GM23338 (cell line): ENCODE measurements at regions not wholly inside any gene's neighbourhood (a gene's known extent, or its start where the extent isn't known, plus 50 kb on each side); places are given as distances from the start of the nearest gene placed in this dataset.

Experiments used
- ATAC-seq: fragments of 200-7000 bp; cut with Tn5 transposase; 3 replicates; pipeline ENCODE4 v1.9.1; 2020
- DNase-seq: peaks from one replicate; pipeline ENCODE4 v3.0.0-alpha.2; 2015; ENCODE audit warnings: low spot score
- H2AFZ ChIP-seq: fragments of 200-600 bp; sonication (generic); 2 replicates; pipeline ENCODE4 v1.8.0; 2016; ENCODE audit warnings: antibody characterized with exemption, mild to moderate bottlenecking, moderate library complexity
- H3F3A ChIP-seq: fragments of 200-600 bp; sonication (generic); replicated peaks from 2 replicates; pipeline ENCODE4 v1.8.0; 2017; ENCODE audit warnings: antibody characterized with exemption, mixed run types, low read depth
- H3K27ac ChIP-seq: fragments of 200-600 bp; sonication (generic); 2 replicates; pipeline ENCODE4 v1.6.1; 2016; ENCODE audit warnings: low read depth
- H3K27me3 ChIP-seq: fragments of 200-600 bp; sonication (generic); 2 replicates; pipeline ENCODE4 v1.8.0; 2016; ENCODE audit warnings: mild to moderate bottlenecking, mixed run types, moderate library complexity; ENCODE audit not compliant: insufficient read depth
- H3K36me3 ChIP-seq: fragments of 200-600 bp; sonication (generic); 2 replicates; pipeline ENCODE4 v1.8.0; 2016; ENCODE audit warnings: mild to moderate bottlenecking; ENCODE audit not compliant: insufficient read depth
- H3K4me1 ChIP-seq: fragments of 200-600 bp; sonication (generic); 2 replicates; pipeline ENCODE4 v1.8.0; 2016; ENCODE audit warnings: mild to moderate bottlenecking, moderate library complexity; ENCODE audit not compliant: insufficient read depth
- H3K4me2 ChIP-seq: fragments of 200-600 bp; sonication (generic); 2 replicates; pipeline ENCODE4 v1.7.1; 2017; ENCODE audit warnings: mixed run types
- H3K4me3 ChIP-seq: fragments of 200-600 bp; sonication (generic); 2 replicates; pipeline ENCODE4 v1.6.1; 2016; ENCODE audit warnings: mixed run types
- H3K79me2 ChIP-seq: fragments of 200-600 bp; sonication (generic); replicated peaks from 2 replicates; pipeline ENCODE4 v1.8.0; 2017; ENCODE audit warnings: mild to moderate bottlenecking; ENCODE audit not compliant: insufficient read depth
- H3K9me2 ChIP-seq: fragments of 200-600 bp; sonication (generic); 2 replicates; pipeline ENCODE4 v1.8.0; 2017; ENCODE audit not compliant: insufficient read depth
- H4K20me1 ChIP-seq: fragments of 200-600 bp; sonication (generic); replicated peaks from 2 replicates; pipeline ENCODE4 v1.8.0; 2017; ENCODE audit warnings: mild to moderate bottlenecking; ENCODE audit not compliant: insufficient read depth
- H3K27ac Mint-ChIP-seq: 2 replicates; pipeline ENCODE4 v1.8.0; 2020; ENCODE audit warnings: inconsistent platforms, mild to moderate bottlenecking, moderate library complexity, mixed read lengths
- H3K27me3 Mint-ChIP-seq: 3 replicates; pipeline ENCODE4 v1.8.0; 2022; ENCODE audit warnings: low read depth, mild to moderate bottlenecking, moderate library complexity, mixed read lengths, inconsistent platforms; ENCODE audit not compliant: insufficient read depth, poor library complexity
- H3K36me3 Mint-ChIP-seq: 3 replicates; pipeline ENCODE4 v1.8.0; 2021; ENCODE audit warnings: low read depth, mild to moderate bottlenecking, inconsistent platforms, moderate library complexity, mixed read lengths
- H3K4me1 Mint-ChIP-seq: 3 replicates; pipeline ENCODE4 v1.8.0; 2020; ENCODE audit warnings: mild to moderate bottlenecking, inconsistent platforms, mixed read lengths
- H3K4me3 Mint-ChIP-seq: 3 replicates; pipeline ENCODE4 v1.8.0; 2021; ENCODE audit warnings: moderate library complexity, mild to moderate bottlenecking, inconsistent platforms, mixed read lengths
- H3K9me3 Mint-ChIP-seq: 3 replicates; pipeline ENCODE4 v1.8.0; 2020; ENCODE audit warnings: moderate library complexity, mild to moderate bottlenecking, inconsistent platforms, mixed read lengths
- CREB1 ChIP-seq: fragments of 250-450 bp; sonication (Bioruptor Pico); IDR thresholded peaks from 2 replicates; pipeline ENCODE4 v1.5.0; 2020; ENCODE audit warnings: low read depth, mild to moderate bottlenecking, moderate library complexity
- EZH2 ChIP-seq: fragments of 200-600 bp; sonication (generic); IDR thresholded peaks from one replicate; pipeline ENCODE4 v1.8.0; 2017; ENCODE audit warnings: antibody characterized with exemption, mild to moderate bottlenecking, low read depth; ENCODE audit not compliant: unreplicated experiment
- JUNB ChIP-seq: IDR thresholded peaks from one replicate; pipeline ENCODE4 v1.6.1; 2016; ENCODE audit warnings: antibody characterized with exemption; ENCODE audit not compliant: unreplicated experiment
- NANOG ChIP-seq: IDR thresholded peaks from 2 replicates; pipeline ENCODE4 v1.6.1; 2016; ENCODE audit warnings: antibody characterized with exemption, borderline replicate concordance
- POLR2AphosphoS5 ChIP-seq: IDR thresholded peaks from 2 replicates; pipeline ENCODE4 v1.6.1; 2016; ENCODE audit warnings: antibody characterized with exemption, low read depth
- ZNF114 ChIP-seq: fragments of 250-450 bp; sonication (Bioruptor Pico); IDR thresholded peaks from 2 replicates; pipeline ENCODE4 v1.5.0; 2020; ENCODE audit warnings: mild to moderate bottlenecking, moderate library complexity
- ZNF331 ChIP-seq: fragments of 250-450 bp; sonication (Bioruptor Pico); IDR thresholded peaks from 2 replicates; pipeline ENCODE4 v1.5.0; 2020; ENCODE audit warnings: low read depth, mild to moderate bottlenecking, moderate library complexity
- TF ChIP-seq, protein P1 (sequence below): IDR thresholded peaks from 2 replicates; pipeline ENCODE4 v1.6.1; 2016; ENCODE audit warnings: antibody characterized with exemption
- TF ChIP-seq, protein P2 (sequence below): fragments of 250-450 bp; sonication (Bioruptor Pico); IDR thresholded peaks from 2 replicates; pipeline ENCODE4 v1.5.0; 2020; ENCODE audit warnings: mild to moderate bottlenecking, moderate library complexity
- TF ChIP-seq, protein P3 (sequence below): IDR thresholded peaks from one replicate; pipeline ENCODE4 v1.6.1; 2018; ENCODE audit warnings: antibody characterized with exemption; ENCODE audit not compliant: unreplicated experiment
- TF ChIP-seq, protein P4 (sequence below), 2 experiments: fragments of 200-600 bp in 1 of 2; sonication (generic) in 1 of 2; conservative IDR thresholded peaks; 2 replicates each; pipeline versions ENCODE4 v1.5.1 to v1.6.1; 2016 to 2017; ENCODE audit warnings: antibody characterized with exemption in 2 of 2, low read depth in 2 of 2, mild to moderate bottlenecking in 2 of 2, moderate library complexity in 1 of 2

DNA sequence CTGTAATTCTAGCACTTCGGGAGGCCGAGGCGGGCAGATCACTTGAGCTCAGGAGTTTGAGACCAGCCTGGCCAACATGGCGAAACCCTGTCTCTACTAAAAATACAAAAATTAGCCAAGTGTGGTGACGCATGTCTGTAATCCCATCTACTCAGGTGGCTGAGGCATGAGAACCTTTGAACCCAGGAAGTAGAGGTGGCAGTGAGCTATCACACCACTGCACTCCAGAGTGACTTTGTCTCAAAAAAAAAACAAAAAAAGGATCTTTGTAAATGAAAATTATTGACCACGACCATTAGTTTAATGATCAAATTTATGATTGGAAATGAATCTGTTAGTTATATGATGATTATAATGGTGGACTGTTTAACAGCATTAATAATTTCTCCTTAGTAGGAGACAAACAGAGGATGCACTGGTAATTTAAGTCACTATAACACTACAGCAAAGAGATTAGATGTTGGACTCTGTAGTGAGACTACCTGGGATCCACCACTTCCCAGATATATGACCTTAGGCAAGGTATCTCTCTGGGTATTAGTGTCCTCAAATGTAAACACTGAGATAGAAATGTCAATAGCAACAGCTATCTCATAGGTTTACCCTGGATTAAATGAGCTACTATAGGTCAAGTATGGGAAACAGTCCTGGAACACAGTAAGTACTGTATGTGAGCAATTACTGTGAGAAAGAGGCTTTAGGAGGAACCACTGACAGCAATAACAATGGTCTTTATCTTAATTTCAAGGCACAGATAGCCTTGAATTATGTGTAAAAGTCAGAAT is 214.7 kb downstream of the NOVA1 start:
- no peak overlapping the region for H3K4me2 ChIP-seq
- no peaks in the 10 kb centered on the region for H3K4me1 ChIP-seq
- H4K20me1 ChIP-seq: no peaks in the 10 kb centered on the region
- no peak for DNase-seq
- no peak overlapping the region for H3K27ac Mint-ChIP-seq
- H3K9me3 Mint-ChIP-seq: no peaks in the 10 kb centered on the region
- H3K79me2 ChIP-seq: no peaks in the 10 kb centered on the region
- no peak overlapping the region for H3K27ac ChIP-seq
- H3K36me3 Mint-ChIP-seq: no peaks in the 10 kb centered on the region
- H3K4me3 Mint-ChIP-seq: no peak overlapping the region
- H3K27me3 ChIP-seq: no peaks in the 10 kb centered on the region
- H3K9me2 ChIP-seq: 0 out of 2 replicates have a peak, but pooled peaks cover 4% of the 10 kb centered on the region
- H3F3A ChIP-seq: no peaks in the 10 kb centered on the region
- H3K27me3 Mint-ChIP-seq: peaks cover 5% of the 10 kb centered on the region
- no peak overlapping the region for H2AFZ ChIP-seq
- H3K4me1 Mint-ChIP-seq: peaks cover 12% of the 10 kb centered on the region; the same call in 2 of the 3 replicates
- no peak for ATAC-seq
- H3K36me3 ChIP-seq: no peaks in the 10 kb centered on the region; the same call in 1 of the 2 replicates
- H3K4me3 ChIP-seq: no peak overlapping the region
- TF ChIP-seq ZNF331 (CRISPR knock-in tag) (no peak), JUNB (no peak), ZNF114 (CRISPR knock-in tag) (no peak), CREB1 (CRISPR knock-in tag) (no peak), NANOG (no peak), POLR2AphosphoS5 (no peak), EZH2 (no peak)
- TF ChIP-seq, protein P1, sequence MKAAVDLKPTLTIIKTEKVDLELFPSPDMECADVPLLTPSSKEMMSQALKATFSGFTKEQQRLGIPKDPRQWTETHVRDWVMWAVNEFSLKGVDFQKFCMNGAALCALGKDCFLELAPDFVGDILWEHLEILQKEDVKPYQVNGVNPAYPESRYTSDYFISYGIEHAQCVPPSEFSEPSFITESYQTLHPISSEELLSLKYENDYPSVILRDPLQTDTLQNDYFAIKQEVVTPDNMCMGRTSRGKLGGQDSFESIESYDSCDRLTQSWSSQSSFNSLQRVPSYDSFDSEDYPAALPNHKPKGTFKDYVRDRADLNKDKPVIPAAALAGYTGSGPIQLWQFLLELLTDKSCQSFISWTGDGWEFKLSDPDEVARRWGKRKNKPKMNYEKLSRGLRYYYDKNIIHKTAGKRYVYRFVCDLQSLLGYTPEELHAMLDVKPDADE: no peak
- TF ChIP-seq, protein P2, sequence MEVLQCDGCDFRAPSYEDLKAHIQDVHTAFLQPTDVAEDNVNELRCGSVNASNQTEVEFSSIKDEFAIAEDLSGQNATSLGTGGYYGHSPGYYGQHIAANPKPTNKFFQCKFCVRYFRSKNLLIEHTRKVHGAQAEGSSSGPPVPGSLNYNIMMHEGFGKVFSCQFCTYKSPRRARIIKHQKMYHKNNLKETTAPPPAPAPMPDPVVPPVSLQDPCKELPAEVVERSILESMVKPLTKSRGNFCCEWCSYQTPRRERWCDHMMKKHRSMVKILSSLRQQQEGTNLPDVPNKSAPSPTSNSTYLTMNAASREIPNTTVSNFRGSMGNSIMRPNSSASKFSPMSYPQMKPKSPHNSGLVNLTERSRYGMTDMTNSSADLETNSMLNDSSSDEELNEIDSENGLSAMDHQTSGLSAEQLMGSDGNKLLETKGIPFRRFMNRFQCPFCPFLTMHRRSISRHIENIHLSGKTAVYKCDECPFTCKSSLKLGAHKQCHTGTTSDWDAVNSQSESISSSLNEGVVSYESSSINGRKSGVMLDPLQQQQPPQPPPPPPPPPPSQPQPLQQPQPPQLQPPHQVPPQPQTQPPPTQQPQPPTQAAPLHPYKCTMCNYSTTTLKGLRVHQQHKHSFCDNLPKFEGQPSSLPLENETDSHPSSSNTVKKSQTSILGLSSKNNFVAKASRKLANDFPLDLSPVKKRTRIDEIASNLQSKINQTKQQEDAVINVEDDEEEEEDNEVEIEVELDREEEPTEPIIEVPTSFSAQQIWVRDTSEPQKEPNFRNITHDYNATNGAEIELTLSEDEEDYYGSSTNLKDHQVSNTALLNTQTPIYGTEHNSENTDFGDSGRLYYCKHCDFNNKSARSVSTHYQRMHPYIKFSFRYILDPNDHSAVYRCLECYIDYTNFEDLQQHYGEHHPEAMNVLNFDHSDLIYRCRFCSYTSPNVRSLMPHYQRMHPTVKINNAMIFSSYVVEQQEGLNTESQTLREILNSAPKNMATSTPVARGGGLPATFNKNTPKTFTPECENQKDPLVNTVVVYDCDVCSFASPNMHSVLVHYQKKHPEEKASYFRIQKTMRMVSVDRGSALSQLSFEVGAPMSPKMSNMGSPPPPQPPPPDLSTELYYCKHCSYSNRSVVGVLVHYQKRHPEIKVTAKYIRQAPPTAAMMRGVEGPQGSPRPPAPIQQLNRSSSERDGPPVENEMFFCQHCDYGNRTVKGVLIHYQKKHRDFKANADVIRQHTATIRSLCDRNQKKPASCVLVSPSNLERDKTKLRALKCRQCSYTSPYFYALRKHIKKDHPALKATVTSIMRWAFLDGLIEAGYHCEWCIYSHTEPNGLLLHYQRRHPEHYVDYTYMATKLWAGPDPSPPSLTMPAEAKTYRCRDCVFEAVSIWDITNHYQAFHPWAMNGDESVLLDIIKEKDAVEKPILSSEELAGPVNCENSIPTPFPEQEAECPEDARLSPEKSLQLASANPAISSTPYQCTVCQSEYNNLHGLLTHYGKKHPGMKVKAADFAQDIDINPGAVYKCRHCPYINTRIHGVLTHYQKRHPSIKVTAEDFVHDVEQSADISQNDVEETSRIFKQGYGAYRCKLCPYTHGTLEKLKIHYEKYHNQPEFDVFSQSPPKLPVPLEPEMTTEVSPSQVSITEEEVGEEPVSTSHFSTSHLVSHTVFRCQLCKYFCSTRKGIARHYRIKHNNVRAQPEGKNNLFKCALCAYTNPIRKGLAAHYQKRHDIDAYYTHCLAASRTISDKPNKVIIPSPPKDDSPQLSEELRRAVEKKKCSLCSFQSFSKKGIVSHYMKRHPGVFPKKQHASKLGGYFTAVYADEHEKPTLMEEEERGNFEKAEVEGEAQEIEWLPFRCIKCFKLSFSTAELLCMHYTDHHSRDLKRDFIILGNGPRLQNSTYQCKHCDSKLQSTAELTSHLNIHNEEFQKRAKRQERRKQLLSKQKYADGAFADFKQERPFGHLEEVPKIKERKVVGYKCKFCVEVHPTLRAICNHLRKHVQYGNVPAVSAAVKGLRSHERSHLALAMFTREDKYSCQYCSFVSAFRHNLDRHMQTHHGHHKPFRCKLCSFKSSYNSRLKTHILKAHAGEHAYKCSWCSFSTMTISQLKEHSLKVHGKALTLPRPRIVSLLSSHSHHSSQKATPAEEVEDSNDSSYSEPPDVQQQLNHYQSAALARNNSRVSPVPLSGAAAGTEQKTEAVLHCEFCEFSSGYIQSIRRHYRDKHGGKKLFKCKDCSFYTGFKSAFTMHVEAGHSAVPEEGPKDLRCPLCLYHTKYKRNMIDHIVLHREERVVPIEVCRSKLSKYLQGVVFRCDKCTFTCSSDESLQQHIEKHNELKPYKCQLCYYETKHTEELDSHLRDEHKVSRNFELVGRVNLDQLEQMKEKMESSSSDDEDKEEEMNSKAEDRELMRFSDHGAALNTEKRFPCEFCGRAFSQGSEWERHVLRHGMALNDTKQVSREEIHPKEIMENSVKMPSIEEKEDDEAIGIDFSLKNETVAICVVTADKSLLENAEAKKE (CRISPR knock-in tag): no peak
- TF ChIP-seq, protein P3, sequence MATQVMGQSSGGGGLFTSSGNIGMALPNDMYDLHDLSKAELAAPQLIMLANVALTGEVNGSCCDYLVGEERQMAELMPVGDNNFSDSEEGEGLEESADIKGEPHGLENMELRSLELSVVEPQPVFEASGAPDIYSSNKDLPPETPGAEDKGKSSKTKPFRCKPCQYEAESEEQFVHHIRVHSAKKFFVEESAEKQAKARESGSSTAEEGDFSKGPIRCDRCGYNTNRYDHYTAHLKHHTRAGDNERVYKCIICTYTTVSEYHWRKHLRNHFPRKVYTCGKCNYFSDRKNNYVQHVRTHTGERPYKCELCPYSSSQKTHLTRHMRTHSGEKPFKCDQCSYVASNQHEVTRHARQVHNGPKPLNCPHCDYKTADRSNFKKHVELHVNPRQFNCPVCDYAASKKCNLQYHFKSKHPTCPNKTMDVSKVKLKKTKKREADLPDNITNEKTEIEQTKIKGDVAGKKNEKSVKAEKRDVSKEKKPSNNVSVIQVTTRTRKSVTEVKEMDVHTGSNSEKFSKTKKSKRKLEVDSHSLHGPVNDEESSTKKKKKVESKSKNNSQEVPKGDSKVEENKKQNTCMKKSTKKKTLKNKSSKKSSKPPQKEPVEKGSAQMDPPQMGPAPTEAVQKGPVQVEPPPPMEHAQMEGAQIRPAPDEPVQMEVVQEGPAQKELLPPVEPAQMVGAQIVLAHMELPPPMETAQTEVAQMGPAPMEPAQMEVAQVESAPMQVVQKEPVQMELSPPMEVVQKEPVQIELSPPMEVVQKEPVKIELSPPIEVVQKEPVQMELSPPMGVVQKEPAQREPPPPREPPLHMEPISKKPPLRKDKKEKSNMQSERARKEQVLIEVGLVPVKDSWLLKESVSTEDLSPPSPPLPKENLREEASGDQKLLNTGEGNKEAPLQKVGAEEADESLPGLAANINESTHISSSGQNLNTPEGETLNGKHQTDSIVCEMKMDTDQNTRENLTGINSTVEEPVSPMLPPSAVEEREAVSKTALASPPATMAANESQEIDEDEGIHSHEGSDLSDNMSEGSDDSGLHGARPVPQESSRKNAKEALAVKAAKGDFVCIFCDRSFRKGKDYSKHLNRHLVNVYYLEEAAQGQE: no peak
- TF ChIP-seq, protein P4, sequence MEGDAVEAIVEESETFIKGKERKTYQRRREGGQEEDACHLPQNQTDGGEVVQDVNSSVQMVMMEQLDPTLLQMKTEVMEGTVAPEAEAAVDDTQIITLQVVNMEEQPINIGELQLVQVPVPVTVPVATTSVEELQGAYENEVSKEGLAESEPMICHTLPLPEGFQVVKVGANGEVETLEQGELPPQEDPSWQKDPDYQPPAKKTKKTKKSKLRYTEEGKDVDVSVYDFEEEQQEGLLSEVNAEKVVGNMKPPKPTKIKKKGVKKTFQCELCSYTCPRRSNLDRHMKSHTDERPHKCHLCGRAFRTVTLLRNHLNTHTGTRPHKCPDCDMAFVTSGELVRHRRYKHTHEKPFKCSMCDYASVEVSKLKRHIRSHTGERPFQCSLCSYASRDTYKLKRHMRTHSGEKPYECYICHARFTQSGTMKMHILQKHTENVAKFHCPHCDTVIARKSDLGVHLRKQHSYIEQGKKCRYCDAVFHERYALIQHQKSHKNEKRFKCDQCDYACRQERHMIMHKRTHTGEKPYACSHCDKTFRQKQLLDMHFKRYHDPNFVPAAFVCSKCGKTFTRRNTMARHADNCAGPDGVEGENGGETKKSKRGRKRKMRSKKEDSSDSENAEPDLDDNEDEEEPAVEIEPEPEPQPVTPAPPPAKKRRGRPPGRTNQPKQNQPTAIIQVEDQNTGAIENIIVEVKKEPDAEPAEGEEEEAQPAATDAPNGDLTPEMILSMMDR (conservative IDR thresholded peaks at IDR 0.05; ENCODE audit: low read depth in 2 of 2): no peak
